GM12873 (cell line): ENCODE measurements at regions not wholly inside any gene's neighbourhood (a gene's known extent, or its start where the extent isn't known, plus 50 kb on each side); places are given as distances from the start of the nearest gene placed in this dataset.

Source experiments
- TF ChIP-seq, protein P1 (sequence below): IDR thresholded peaks from 2 replicates; pipeline ENCODE4 v1.5.1; 2012; ENCODE audit warnings: low read depth, mild to moderate bottlenecking, moderate library complexity, low read length, control low read depth; ENCODE audit not compliant: insufficient read depth; ENCODE audit errors: missing control alignments

DNA sequence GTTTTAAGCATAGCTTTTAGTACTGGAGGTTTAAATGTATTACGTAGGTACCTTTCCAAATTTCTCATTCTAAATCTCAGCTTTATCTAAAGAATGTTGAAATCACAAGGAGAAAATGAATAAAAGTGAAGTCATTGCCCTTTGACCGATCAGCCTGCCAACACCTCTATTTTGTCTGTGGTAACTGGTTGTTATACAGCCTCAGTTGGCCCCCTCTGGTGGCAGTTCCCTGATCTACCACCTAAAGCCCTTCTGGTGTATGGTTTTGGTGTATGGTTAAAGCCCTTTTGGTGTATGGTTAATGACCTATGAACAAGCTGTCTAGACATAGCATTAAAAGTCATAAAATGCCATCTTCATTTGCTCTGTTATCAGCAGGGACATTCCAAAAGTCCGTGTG, 378.2 kb upstream of the AZI2 start:
- TF ChIP-seq, protein P1, sequence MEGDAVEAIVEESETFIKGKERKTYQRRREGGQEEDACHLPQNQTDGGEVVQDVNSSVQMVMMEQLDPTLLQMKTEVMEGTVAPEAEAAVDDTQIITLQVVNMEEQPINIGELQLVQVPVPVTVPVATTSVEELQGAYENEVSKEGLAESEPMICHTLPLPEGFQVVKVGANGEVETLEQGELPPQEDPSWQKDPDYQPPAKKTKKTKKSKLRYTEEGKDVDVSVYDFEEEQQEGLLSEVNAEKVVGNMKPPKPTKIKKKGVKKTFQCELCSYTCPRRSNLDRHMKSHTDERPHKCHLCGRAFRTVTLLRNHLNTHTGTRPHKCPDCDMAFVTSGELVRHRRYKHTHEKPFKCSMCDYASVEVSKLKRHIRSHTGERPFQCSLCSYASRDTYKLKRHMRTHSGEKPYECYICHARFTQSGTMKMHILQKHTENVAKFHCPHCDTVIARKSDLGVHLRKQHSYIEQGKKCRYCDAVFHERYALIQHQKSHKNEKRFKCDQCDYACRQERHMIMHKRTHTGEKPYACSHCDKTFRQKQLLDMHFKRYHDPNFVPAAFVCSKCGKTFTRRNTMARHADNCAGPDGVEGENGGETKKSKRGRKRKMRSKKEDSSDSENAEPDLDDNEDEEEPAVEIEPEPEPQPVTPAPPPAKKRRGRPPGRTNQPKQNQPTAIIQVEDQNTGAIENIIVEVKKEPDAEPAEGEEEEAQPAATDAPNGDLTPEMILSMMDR: peak; percentile 66

DNA sequence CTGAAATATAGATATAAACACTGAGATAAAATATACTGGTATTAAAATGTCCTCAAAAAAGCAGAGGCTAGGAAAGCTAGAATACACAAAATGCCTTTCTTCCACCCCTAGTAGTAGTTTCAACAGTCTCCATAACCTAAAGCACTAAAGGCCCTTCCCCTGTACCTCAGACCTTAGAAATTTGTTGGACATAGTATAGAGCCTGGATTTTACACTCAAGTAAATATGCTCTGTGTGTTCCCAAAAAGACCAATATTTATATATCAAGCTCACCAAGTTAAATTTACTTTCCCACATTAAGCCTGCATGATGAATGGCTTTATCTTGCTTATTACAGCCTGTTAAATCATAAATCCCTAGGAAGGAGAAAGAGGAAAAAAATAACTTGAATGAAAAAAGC, 378.7 kb upstream of the AZI2 start:
- TF ChIP-seq, protein P1: no peak

GRCh38 chr3:28738425-28738824, 389.8 kb upstream of the AZI2 start:
- TF ChIP-seq, protein P1: no peak

DNA sequence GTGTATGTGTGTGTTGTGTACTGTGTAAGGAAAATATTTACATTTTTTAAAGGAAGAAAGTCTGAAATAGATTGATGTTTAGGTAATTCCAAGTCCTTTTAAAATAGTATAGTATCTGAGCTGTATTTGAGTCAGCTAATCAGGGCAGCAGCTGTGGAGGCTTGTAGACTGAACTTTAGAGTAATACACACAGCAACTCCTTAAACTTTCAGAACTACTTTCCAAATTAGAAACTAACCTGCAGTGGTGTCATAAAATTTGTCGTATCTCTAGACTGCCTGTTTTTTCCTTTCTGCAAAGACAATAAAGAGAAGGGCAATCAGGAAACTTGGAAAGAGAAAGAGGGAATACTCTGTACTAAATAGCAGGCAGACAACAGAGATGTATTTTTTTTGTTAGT, 391.0 kb upstream of the AZI2 start:
- TF ChIP-seq, protein P1: no peak

DNA sequence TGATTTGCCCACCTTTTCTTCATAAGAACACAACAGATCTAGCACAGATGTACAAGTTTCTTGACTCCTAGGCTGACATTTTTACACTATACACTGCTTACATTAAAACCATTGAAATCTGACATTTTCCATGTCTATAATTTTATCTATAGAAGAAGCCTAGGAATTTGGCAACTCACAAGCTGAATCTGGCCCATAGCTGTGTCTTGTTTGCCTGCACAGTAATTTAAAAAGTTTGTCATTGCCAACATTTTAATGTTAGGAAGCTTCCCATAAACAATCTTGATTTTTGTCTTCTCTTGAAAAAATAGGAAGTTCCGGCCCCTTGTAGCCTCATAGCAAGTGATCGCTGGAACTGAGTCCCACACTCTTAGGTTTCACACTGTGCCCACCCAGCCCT, 394.6 kb upstream of the AZI2 start:
- TF ChIP-seq, protein P1: no peak

GRCh38 chr3:28743831-28744230, 395.2 kb upstream of the AZI2 start:
- TF ChIP-seq, protein P1: no peak

- TF ChIP-seq, protein P1: no peak
These were observed 396.8 kb upstream of the AZI2 start for GRCh38 chr3:28745436-28745835.
